Astrocyte of the hippocampus (primary cell): ENCODE measurements at regions not wholly inside any gene's neighbourhood (a gene's known extent, or its start where the extent isn't known, plus 50 kb on each side); places are given as distances from the start of the nearest gene placed in this dataset.
"Not testable (repeated sequence)": the region's sequence is repeated elsewhere in the genome, so short reads cannot be mapped to it uniquely, and the experiment has no call there.

Experiments used
- DNase-seq: peaks from one replicate; pipeline ENCODE4 v3.0.0; 2011; ENCODE audit warnings: low read depth, low spot score

DNA sequence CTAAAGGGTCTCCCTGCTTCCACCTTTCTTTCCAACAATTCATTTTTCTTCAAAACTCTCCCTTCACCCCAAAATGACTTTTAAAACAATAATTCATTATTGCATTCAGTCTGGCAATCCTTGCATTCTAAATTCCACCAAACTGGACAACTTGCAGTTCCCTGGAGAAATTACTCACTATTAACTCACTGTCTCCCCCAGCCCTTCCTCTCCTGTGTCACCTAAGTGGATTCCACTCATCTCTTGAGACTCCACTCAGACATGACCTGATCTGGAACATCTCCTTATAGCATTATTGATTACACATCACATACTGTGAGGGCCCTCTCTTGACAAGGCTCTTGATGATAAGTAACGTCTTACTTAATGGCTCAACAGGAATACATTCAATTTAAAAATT is 257.1 kb downstream of the BRINP2 start:
- DNase-seq, result no peak

DNA sequence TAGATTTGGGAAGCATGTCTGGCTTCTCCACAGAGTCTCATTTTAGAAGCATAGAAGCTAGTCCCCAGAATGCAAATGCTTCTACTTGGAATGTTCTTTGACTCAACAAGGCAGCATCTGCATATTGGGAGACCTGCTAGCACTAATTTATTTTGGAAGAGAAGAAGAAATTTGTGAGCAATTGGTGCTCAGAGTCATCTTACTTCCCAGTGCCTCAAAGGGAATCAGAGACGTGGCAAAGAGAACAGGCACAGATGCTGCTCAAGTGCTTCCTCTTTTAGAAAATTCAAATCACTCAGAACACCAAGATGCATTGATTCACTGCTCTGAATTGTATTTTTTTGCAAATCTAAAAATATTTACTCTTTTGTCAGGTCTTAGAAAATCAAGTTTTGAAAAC is 255.7 kb downstream of the BRINP2 start:
- DNase-seq, result no peak

DNA sequence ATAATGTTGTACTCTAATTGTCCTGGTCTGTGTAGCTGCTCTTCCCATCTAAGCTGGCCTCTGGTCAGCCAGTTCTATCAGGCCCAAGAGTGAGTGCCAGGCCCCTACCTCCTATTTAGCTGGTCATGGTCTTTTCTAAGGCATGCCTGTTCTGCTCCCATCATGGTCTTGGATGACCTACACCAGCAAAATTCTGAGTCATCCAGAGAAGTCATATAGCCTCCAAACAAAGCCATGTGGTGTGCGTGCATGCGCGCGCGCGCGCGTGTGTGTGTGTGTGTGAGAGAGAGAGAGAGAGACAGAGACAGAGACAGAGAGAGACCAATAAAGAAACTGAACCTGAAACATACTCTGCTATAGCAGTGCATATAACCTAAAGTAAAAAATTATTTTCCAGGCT is 254.4 kb downstream of the BRINP2 start:
- no peak for DNase-seq

DNA sequence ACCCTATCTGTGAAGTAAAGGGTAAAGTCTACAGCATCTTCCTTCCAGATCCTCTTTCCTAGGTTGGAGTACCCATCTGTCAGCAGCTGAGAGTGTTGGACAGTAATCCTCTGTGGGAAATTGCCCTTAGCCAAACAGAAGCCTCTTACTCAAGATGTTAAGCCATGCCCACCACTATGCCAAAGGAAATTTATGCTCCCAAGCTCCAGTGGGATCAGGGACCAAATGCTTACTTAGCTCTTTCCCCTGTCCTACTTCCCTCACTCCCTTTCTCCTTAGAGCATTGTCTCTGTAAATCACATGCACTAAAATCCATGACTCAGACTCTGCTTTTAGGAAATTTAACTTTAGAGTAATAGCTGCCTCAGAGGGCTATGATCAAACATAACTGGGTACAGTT is 254.0 kb downstream of the BRINP2 start:
- DNase-seq, result no peak

DNA sequence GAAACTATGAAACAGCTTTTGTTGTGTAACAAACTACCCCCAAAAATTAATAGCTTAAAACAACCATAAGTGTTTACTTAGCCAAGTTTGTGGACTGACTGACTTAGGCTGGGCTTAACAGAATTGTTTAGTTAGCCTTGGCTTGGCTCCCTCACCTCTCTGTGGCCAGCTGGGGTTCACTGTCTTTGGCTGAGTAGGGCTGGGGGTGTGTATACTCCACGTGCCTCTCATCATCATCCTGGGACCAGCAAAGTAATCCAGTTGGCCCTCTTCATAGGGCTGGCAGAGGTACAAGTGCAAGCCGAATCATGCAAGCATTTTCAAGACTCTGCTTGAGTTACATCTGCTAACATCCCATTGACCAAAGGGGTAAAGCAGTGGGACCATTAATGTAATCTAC is 252.3 kb downstream of the BRINP2 start:
- no peak for DNase-seq

DNA sequence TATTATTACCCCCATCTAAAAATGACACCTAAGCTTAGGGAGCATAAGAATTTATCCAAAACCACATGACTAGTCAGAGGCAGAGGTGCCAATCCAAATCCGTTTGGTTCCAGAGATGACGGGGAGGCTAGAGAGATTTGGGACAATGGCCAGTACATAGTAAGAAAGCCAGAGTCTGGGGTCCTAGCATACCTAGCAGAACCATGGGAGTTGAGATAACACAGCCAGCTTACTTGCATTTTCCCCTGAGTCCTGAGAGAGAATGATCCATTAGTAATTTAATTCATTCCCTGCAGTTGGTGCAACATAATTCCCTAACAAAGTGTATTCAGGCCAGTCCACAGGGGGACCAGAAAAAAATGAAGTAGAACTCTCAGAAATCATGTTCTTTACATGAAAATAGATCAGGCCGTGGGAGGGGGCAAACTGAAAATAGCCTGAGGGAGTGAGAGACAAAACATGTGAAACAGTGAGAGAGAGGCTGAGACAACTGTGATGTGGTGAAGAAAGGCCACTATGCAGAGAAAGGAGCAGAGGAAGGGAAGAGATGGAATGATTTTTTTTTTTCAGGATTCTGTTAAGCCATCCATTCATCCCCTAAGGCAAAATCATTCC is 243.3 kb downstream of the BRINP2 start:
- peak; percentile 16 for DNase-seq

DNA sequence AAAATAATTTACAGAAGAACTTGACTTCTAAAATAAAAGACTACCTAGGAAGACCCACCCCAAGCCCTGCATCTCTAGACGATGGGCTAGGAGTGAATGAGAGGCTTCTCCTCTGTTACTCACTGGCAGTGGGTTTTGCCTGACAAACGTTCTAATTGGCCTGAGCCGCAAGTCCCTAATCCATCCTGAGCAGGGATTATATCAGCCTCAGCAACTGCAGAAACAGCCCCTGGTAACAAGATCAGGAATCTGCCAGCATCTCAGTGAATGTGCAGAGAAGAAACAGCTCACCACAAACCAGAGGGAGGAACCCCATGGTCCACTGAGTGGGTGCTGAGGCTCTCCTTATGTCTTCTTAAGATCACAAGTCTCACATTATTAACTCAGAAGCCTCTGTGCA is 240.6 kb downstream of the BRINP2 start:
- no peak for DNase-seq

DNA sequence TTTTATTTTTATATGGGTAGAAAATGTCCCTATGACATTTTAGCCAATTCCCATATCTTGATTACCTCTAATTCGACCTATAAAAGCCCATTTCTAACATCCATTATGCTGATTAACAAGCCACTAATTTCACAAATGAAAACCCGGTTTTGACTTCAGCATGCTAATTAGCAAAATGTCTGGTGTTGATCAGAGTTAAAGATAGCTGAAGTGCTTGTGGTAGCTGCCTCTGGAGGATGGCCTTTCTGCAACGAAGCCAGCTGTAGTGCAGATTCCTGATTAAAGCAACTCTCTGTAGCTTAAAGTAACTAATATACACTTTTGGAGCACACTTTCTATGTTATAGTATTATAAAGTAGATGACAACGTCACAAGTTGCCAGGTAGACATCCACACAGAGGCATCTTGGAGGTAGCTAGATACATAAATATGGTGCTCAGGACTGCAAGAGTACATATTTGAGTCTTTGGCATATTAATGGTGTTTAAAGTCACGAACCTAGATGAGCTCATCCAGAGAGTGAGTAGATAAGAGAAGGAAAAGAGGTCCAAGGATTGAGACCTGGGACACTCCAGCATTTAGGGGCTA is 239.5 kb downstream of the BRINP2 start:
- no peak for DNase-seq

DNA sequence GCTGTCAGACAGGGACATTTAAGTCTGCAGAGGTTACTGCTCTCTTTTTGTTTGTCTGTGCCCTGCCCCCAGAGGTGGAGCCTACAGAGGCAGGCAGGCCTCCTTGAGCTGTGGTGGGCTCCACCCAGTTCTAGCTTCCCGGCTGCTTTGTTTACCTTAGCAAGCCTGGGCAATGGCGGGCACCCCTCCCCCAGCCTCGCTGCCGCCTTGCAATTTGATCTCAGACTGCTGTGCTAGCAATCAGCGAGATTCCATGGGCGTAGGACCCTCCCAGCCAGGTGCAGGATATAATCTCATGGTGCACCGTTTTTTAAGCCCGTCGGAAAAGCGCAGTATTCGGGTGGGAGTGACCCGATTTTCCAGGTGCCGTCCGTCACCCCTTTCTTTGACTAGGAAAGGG is 235.6 kb downstream of the BRINP2 start:
- DNase-seq, result not testable (repeated sequence)

DNA sequence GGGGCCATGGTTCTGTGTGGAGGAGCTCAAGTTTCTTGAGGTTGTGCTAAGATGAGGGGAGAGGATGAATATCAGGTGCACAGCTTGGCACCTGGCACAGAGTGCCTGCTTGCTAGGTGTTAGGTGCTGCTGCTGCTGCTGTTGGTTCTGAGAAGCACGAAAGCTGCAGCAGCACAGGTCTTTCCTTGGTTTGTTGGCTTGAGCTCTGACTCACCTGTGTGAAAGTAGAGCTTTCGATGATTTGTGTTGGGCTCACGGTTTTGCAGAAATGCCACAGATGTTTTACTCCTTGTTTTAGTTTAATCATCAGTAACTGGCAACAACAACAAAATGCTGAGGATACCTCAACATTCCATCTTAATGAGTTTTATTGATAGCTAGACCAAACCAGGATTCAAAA is 221.6 kb downstream of the BRINP2 start:
- DNase-seq, result peak; percentile 22

DNA sequence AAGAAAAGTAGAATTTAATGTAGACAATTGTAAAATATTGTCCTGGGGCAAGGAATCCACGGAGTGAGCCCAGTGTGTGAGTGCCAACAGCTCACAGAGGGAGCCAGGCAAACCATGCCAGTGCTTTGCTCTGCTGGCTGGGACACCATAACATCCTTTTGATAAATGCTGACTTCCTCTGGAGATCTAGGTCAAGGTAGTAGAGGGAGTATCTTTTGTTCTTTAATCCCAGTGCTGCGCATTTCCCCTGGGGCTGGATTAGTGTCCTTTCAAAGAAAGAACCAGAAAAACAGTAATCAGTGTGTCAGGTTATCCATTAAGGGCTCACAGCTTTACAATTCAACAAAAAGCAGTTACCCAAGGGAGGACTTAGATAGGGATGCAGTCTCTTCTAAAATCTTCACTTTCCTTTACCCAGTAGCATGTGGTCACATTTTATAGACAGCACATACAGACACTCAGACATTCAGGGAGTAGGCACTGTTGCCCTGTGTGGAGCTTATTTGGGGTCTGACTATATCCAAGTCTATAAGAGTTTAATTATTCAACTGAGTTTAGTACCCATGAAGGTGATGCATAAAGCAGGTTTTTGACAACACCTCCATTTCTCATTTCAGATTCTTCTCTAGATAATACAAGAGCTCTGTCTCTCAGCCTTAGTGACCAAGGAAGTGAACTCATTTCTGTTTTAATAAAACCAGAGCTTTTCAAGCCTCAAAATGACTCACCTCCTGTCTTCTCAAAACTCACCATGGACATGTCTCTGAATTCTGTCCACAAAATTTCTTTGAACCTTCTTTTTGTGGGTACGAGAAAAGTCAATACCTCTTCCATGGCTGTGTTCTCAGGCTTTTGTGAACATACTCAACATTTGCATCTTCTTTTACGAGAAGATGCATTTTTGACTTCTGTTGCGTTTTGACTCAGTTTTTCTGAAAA is 215.3 kb downstream of the BRINP2 start:
- DNase-seq, result no peak

DNA sequence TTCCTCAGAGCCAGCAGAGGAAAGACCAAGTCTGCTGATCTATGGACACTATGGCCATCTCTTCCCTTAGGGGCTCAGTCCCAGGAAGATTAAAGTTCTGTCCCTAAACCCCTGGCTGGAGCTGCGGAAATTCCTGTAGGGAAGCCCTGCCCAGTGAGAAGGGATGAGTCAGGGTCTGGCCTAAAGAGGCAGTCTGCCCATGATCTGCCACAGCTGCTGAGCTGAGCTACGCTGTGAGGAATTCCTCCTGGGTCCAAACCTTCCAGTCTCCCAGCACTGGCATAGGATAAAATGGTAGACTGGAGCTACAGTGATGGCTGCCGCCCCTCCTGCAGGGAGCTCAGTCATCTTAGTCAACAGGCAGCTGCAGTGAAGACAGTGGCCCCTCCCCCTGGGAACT is 213.7 kb downstream of the BRINP2 start:
- peak; percentile 49 for DNase-seq

DNA sequence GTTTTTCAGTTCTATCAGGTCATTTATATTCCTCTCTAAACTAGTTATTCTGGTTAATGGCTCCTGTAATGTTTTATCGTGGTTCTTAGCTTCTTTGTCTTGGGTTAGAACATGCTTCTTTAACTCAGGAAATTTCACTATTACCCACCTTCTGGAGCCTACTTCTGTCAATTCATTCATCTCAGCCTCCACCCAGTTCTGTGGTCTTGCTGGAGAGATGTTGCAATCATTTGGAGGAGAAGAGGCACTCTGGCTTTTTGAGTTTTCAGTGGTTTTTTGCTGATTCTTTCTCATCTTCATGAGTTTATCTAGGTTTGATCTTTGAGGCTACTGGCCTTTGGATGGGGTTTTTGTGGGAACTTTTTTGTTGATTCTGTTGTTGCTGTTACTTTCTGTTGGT is 213.0 kb downstream of the BRINP2 start:
- no peak for DNase-seq

DNA sequence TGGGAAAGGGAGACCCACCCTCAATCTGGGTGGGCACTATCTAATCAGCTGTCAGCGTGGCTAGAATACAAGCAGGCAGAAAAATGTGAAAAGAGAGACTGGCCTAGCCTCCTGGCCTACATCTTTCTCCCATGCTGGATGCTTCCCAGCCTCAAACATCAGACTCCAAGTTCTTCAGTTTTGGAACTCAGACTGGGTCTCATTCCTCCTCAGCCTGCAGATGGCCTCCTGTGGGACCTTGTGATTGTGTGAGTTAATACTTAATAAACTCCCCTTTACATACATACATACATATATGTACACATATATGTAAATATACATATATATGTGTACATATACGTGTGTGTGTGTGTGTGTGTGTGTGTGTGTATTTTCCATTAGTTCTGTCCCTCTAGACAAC is 207.1 kb downstream of the BRINP2 start:
- DNase-seq, result no peak

DNA sequence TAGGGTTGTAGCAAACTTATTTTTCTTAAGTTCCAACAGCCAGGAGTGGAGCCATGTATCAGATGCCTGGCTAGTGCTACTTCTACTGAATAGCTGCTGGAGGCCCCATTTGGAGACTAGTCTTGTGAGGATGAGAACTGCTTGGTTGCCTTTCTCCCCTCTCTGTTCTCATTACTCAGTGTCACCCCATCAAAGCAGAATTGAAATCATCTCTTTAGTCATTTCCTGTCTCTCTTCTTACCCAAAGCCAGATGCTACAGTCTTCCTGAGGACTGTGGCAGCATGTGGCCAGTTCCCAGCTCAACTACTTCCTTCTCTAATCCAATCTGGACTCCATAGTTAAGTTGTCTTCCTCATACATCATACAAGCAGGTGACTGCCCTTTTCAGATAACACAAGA is 197.5 kb downstream of the BRINP2 start:
- no peak for DNase-seq

DNA sequence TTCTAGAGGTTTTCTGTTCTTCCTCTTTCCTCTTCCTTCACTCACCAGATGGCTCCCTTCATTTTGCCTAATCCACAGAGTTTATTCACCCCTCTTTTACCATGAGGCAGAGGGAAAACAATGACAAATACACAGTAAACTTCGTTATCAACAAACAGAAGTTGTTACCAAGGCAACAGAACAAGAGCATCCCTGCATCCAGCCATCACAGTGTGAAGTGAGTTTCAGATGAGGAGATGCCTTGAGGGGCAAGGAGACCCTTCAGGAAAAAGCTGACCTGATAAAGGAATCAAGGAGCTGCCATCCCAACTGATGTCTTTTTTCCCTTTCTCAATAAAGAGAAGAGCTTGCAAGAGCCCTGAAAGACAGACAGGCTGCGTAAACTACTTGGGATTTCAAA is 195.3 kb downstream of the BRINP2 start:
- no peak for DNase-seq

DNA sequence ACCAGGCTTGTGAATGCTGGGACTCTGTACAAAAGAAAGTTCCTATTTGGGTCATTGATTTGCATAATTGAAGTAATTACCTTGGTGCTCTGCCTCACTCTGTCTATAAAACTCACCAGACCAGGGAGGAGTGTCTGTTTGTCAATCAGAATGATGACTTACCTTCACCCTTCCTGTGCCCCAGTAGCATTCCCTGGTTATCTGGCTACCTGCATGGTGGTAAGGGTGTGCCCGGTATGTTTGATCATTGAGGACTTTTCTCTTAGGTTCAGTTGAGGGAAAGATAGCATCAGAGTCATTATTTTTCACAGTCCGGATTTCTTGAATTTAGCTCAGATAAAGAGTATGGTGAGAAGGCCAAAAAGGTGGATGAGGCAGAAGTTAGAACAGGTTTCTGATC is 190.0 kb downstream of the BRINP2 start:
- DNase-seq, result no peak

DNA sequence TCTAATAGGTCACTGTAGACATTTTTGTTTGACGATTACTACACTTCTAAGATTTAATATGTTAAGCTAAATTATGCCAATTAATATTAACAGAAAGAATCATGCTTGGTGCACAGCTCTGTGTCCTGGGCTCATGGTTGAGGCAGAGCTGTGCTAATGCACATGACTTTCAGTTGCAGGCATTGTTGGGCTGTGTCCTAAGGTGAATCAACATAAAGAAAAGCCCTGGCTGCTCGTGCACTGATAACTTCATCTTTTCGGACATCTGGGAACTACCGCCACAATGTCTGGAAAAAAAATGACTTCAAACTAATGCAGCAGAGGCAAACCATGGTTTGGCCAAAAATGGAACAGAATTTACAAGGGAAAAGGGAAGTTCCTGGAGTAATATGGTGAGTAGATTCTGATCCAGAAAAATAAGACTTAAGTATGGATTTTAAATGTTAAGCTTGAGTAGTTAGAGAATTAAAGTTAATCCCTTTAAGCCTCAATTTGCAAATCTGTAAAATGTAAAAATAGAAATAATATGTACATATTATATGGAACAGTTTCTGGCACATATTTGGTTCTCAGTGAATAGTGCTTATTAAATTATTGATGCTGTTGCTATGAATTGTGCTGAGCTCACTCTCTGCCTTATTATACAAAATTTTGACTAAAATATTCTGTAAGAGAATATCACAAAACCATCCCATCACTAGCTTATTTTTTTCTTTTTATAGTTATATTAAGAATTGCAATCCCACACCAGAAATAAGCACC is 186.1 kb downstream of the BRINP2 start:
- no peak for DNase-seq

DNA sequence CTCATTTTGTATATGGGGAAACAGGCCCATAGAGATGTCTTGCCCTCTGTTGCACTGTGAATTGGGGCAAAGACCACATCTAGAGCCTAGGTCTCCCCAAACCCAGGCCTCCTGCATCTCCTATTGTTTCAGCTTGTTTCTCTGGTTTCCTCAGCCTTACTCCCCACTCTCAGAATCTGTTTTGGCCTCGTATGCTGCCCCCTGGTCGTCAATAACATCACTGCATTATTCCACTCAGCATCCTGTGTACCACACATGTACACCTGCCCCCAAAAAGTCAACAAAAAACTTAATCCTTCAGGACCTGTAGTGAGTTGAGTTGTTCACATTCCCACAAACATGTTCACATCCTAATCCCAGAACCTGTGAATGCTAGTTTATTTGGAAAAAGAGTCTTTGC is 184.8 kb downstream of the BRINP2 start:
- peak; percentile 43 for DNase-seq

DNA sequence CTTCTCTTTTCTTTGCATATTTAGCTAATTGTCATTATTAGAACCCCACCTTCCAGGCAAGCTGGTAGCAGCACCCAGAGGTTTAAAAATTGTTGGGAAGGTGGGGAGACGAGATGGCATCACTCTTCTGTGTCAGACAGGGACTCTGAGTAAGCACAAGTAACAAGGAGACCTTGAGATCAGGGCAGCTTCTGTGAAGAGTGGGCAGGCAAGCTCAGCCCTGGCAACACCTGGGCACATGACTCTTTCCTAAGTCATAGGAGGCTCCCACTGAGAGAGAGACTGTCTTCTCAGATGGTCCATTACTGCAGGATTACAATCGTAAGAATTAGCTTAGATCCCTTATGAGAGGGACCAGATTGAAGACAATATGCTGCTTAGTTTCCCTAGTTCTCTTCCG is 183.5 kb downstream of the BRINP2 start:
- DNase-seq, result no peak

DNA sequence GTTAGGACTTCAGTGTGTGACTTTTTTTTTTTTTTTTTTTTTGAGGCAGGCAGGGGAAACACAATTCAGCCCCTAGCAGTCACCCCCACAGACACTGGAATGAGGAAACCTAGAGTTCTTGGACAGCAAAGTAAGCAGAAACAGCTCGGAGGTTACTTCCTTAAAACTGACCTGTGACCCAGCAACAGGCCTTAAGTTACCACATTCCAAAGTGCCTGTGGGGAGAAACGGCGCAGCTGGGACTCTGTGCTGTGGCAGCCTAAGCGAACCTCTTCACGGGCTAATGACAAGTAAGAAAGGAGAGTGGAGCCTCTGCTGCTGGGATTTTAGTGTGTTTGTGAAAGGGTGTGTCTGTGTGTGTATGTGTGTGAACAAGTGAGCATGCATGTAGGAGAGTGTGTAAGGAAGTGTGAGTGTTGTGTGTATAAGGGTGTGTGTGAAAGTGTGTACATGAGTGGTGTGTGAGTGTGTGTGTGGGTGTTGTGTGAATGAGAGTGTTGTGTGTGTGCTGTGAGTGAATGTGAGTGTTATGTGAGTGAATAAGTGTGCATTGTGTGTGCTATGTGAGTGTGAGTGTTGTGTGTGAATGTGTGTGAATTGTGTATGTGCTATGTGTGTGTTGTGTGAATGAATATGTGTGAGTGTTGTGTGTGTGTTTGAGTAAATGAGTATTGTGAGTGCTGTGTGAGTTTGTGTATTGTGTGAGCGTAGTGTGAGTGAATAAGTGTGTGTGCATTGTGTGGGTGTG is 180.8 kb downstream of the BRINP2 start:
- no peak for DNase-seq
